Kidney epithelial cell (primary cell): ENCODE measurements at regions not wholly inside any gene's neighbourhood (a gene's known extent, or its start where the extent isn't known, plus 50 kb on each side); places are given as distances from the start of the nearest gene placed in this dataset.

Experiments used
- DNase-seq: peaks from one replicate; pipeline ENCODE4 v3.0.0-alpha.2; 2010; ENCODE audit warnings: low read depth
- H3K27me3 ChIP-seq: 2 replicates; pipeline ENCODE4 v1.6.0; 2011; ENCODE audit warnings: low read length; ENCODE audit not compliant: control insufficient read depth, insufficient read depth
- H3K36me3 ChIP-seq: 2 replicates; pipeline ENCODE4 v1.5.1; 2011; ENCODE audit warnings: low read length; ENCODE audit not compliant: control insufficient read depth, insufficient read depth
- H3K4me3 ChIP-seq: 2 replicates; pipeline ENCODE4 v1.5.1; 2011; ENCODE audit warnings: low read depth, mild to moderate bottlenecking, control low read depth, low read length
- TF ChIP-seq, protein P1 (sequence below): IDR thresholded peaks from 2 replicates; pipeline ENCODE4 v1.5.1; 2011; ENCODE audit warnings: mild to moderate bottlenecking, moderate library complexity, low read length, control low read depth, inconsistent platforms; ENCODE audit not compliant: insufficient read depth, poor library complexity, severe bottlenecking

DNA sequence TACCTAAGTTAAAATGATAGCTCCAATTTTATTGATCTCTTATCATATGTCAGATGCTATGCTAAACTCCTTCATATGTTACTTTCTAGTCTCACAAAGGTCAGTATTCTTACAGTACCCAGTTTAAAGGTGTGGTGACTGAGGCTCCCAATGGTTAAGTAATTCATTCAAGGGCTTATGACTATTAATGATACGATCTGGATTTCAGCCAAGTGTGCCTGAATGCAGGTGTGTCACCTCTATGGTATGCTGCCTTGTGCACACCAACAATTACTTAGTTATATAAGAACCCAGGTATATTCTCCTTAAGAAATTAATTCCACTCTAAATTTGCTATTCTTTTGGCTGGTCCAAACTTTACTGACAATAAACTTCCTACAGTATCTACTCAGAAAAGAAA, 84.6 kb upstream of the TRPC4 start:
- no peak for DNase-seq
- H3K27me3 ChIP-seq = no peaks in the 10 kb centered on the region
- H3K4me3 ChIP-seq = no peak overlapping the region
- no peaks in the 10 kb centered on the region for H3K36me3 ChIP-seq
- TF ChIP-seq, protein P1, sequence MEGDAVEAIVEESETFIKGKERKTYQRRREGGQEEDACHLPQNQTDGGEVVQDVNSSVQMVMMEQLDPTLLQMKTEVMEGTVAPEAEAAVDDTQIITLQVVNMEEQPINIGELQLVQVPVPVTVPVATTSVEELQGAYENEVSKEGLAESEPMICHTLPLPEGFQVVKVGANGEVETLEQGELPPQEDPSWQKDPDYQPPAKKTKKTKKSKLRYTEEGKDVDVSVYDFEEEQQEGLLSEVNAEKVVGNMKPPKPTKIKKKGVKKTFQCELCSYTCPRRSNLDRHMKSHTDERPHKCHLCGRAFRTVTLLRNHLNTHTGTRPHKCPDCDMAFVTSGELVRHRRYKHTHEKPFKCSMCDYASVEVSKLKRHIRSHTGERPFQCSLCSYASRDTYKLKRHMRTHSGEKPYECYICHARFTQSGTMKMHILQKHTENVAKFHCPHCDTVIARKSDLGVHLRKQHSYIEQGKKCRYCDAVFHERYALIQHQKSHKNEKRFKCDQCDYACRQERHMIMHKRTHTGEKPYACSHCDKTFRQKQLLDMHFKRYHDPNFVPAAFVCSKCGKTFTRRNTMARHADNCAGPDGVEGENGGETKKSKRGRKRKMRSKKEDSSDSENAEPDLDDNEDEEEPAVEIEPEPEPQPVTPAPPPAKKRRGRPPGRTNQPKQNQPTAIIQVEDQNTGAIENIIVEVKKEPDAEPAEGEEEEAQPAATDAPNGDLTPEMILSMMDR = no peak

DNA sequence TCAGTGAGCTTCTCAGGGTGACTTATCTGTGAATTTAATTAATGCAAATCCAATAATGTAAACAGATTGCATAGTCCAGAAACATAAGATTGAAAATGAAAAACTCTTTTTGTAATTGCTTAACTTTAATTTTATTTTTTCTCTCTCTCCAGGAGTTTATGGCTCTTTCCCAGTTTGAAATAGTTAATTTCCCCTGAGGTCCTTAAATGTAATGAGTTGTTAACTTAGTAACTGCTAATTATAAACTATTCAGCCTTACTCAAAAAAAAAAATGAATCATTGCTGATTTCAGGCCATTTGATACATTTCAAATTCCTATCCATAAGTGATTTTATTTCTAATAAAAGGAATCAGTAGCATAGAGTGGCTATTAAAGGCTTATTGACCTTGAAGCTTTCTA, 84.1 kb upstream of the TRPC4 start:
- H3K27me3 ChIP-seq = no peaks in the 10 kb centered on the region
- no peak overlapping the region for H3K4me3 ChIP-seq
- H3K36me3 ChIP-seq = no peaks in the 10 kb centered on the region
- DNase-seq = no peak
- TF ChIP-seq, protein P1 = no peak

DNA sequence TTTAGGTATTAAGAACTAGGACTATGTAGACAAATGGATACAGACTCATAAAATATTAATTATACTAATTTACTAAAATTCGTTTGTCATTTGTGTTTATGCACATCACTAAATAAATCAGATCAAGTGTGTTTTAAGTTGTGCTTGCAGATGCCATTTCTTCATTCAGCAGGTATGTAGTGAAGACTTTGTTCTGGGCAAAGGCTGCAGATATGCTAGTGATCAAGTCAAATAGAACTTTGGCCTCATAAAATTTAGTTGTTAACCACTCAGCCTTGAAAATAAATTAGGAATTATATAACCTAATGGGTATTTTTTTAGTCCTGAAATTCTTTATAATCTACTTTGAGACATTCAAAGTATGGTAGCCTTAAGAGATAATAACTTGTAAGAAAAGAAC, 80.4 kb upstream of the TRPC4 start:
- TF ChIP-seq, protein P1 = no peak
- Histone ChIP-seq H3K4me3 (no peak overlapping the region), H3K27me3 (no peaks in the 10 kb centered on the region), H3K36me3 (no peaks in the 10 kb centered on the region)
- DNase-seq = no peak

DNA sequence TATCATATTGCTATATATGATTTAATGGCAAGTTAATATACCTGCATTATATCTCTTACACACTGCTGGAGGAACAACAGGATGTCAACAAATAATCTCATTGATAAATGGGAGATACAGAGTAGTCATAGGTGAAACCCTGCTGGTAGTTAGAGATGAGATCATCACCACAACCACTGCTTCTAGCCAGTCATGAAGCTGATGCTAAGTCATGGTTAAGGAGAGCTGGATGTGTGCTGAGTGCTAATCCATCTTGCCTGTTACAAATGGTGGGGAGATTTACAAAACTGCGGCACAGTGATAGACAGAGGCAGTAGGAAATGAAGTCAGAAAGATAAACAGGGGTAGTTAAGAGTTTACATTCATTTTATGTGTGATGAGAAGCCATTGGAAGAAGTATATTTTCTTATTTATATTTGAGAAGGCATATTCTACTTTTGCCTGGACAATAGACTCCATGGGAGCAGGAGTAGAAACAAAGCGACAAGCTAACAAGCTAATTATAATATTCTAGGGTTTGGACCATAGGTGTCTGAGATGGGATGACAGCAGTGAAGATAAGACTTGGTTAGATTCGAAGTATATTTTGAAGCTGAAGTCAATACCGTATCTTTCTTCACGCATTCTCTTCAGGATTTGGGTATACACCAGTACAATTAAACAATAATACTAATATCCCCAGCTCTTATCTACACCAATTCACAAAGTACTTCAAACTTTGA, 78.0 kb upstream of the TRPC4 start:
- H3K4me3 ChIP-seq = no peak overlapping the region
- TF ChIP-seq, protein P1 = no peak
- no peaks in the 10 kb centered on the region for H3K27me3 ChIP-seq
- no peaks in the 10 kb centered on the region for H3K36me3 ChIP-seq
- no peak for DNase-seq

DNA sequence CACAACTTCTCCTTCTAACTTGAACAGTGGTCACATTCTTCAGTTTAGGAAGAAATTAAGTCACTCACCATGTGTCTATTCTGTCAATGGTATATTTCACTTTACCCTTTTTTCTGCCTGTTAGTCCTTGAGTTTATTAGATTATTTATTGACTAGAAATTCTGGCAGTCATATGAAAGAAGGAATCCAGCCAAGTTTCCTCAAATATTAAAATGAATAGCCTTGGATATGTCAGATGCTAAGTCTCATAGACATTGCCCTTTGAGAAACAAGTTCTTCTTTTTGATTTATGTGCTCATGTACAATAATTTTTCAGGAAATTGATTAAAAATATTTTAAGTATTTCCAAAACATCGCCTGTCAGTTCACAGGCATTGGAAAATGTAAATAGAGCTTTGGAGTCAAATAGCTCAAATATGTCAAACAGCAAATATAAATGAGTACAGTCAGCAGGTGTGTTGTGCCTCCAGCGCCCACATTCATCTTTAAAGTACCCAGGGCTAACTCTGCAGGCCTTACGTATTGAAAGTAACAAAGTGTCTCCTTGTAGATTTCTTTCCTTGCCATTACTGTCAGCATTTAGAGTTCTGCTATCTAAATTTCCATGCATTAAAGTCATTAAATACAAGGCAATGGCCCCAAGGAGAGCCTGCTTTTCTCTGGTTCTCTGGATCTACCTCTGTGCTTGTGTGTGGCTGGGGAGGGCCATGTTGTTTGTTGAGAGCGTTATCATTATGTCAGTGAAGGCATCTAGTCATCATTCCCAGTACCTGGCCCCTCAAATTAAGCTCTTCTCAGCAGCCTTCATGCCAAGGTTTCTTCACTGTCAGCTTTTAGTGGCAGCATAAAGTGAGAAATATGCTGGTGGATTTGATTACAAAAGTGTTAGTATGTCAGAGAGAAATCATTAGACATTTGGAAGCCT, 76.3 kb upstream of the TRPC4 start:
- no peak overlapping the region for H3K4me3 ChIP-seq
- TF ChIP-seq, protein P1 = no peak
- no peaks in the 10 kb centered on the region for H3K27me3 ChIP-seq

More for the DNA sequence above, 76.3 kb upstream of the TRPC4 start:
- DNase-seq = no peak
- H3K36me3 ChIP-seq = no peaks in the 10 kb centered on the region
